ENCODE measurements at regions not wholly inside any gene's neighbourhood (a gene's known extent, or its start where the extent isn't known, plus 50 kb on each side); places are given as distances from the start of the nearest gene placed in this dataset.

DNA sequence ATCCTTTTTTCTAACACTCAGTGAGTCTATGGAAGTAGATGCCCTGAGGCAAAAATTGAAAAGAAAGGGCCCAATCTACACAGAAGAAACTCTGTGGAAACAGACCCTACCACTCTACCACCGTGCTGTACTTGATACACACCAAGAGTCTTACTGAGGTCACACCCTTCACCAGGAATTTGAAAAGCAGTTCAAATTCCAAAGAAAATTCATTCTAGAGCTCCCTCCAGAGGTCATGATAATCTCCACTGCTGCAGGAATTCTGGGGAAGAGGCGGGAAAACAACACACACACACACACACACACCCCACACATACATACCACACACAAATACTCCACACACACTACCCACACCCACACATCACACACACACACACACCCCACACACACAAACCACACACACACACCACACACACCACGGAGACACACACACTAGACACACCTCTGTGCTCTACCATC is 336.8 kb downstream of the HDGFL1 start:
- no peak overlapping the region for H3K27ac Mint-ChIP-seq
- no peak for DNase-seq (ENCODE audit: low spot score)
- no peaks in the 10 kb centered on the region for H3K27me3 Mint-ChIP-seq (ENCODE audit: low read depth)
- H3K36me3 Mint-ChIP-seq (ENCODE audit: low read depth): no peaks in the 10 kb centered on the region
- no peaks in the 10 kb centered on the region for H3K4me1 Mint-ChIP-seq (ENCODE audit: low read depth)
- no peak overlapping the region for H3K4me3 Mint-ChIP-seq
- H3K9me3 Mint-ChIP-seq: no peaks in the 10 kb centered on the region

GRCh38 chr6:22907085-22907484 is 337.7 kb downstream of the HDGFL1 start:
- Mint-ChIP-seq H3K9me3 (no peaks in the 10 kb centered on the region), H3K4me3 (no peak overlapping the region), H3K4me1 (ENCODE audit: low read depth) (no peaks in the 10 kb centered on the region), H3K27me3 (ENCODE audit: low read depth) (no peaks in the 10 kb centered on the region), H3K36me3 (ENCODE audit: low read depth) (no peaks in the 10 kb centered on the region), H3K27ac (no peak overlapping the region)
- DNase-seq (ENCODE audit: low spot score): no peak

DNA sequence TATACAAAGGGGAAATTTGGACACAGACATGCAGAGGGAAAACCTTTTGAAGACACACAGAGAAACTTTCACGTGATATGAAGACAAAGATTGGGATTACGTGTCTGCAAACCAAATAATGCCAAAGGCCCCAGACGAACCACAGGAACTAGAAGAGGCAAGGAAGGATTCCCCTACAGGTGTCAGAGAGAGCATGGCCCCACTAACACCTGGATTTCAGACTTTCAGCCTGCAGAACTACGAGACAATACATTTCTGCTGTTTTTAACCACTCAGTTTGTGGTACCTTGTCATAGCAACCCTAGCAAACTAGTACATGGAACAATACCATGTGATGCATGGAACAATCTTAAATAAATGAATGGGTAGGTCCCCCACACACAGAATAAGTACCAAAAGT is 341.0 kb downstream of the HDGFL1 start:
- Mint-ChIP-seq H3K36me3 (ENCODE audit: low read depth) (no peaks in the 10 kb centered on the region), H3K9me3 (peaks cover 4% of the 10 kb centered on the region), H3K27ac (no peak overlapping the region), H3K4me1 (ENCODE audit: low read depth) (no peaks in the 10 kb centered on the region), H3K27me3 (ENCODE audit: low read depth) (no peaks in the 10 kb centered on the region), H3K4me3 (no peak overlapping the region)
- no peak for DNase-seq (ENCODE audit: low spot score)

DNA sequence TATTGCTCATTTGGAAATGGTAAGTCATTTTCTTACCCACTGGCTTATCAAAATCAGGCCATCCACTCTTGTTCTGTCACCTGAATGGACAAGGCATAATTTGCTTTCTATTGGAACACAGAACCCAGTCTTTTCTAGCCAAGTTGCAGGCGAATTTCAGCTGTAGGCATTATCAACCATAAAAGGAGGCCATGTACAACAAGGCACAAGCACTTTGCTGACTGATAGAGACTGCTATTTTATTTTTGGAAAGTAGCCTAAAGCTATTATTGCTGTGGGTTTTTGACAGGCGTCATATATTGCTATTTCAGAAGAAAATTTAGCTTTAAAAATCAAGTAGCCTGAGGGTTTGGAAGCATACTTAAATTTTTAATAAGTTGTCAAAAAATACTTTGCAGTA is 344.2 kb downstream of the HDGFL1 start:
- peaks cover 4% of the 10 kb centered on the region for H3K9me3 Mint-ChIP-seq
- no peaks in the 10 kb centered on the region for H3K27me3 Mint-ChIP-seq (ENCODE audit: low read depth)
- H3K4me3 Mint-ChIP-seq: no peak overlapping the region
- no peaks in the 10 kb centered on the region for H3K36me3 Mint-ChIP-seq (ENCODE audit: low read depth)
- no peaks in the 10 kb centered on the region for H3K4me1 Mint-ChIP-seq (ENCODE audit: low read depth)
- no peak overlapping the region for H3K27ac Mint-ChIP-seq
- DNase-seq (ENCODE audit: low spot score): no peak

GRCh38 chr6:22917344-22917743 is 348.0 kb downstream of the HDGFL1 start:
- peaks cover 4% of the 10 kb centered on the region for H3K9me3 Mint-ChIP-seq
- no peaks in the 10 kb centered on the region for H3K4me1 Mint-ChIP-seq (ENCODE audit: low read depth)
- no peak overlapping the region for H3K4me3 Mint-ChIP-seq
- H3K27me3 Mint-ChIP-seq (ENCODE audit: low read depth): no peaks in the 10 kb centered on the region
- DNase-seq (ENCODE audit: low spot score): no peak
- H3K27ac Mint-ChIP-seq: no peak overlapping the region
- no peaks in the 10 kb centered on the region for H3K36me3 Mint-ChIP-seq (ENCODE audit: low read depth)

DNA sequence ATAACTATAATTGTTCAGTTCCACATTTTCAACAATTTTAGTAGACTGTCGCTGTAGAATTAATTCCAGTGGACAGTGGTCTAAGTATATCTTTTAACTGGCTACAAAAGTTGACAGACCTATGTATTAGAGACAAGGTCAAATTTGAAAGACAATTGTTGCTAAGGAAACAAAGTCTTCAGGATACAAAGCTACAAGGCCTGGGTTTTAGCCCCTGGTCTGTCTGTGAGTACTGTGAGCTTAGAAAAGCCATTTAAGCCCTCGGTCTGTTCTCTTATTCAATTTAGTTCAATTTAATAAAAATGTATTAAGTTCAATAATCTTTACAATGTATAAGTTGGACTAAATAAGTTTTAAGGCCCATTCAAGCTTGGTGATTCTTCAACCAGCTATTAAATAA is 352.5 kb downstream of the HDGFL1 start:
- Mint-ChIP-seq H3K4me3 (no peak overlapping the region), H3K9me3 (no peaks in the 10 kb centered on the region), H3K27me3 (ENCODE audit: low read depth) (no peaks in the 10 kb centered on the region), H3K27ac (no peak overlapping the region), H3K36me3 (ENCODE audit: low read depth) (no peaks in the 10 kb centered on the region), H3K4me1 (ENCODE audit: low read depth) (no peaks in the 10 kb centered on the region)
- no peak for DNase-seq (ENCODE audit: low spot score)

DNA sequence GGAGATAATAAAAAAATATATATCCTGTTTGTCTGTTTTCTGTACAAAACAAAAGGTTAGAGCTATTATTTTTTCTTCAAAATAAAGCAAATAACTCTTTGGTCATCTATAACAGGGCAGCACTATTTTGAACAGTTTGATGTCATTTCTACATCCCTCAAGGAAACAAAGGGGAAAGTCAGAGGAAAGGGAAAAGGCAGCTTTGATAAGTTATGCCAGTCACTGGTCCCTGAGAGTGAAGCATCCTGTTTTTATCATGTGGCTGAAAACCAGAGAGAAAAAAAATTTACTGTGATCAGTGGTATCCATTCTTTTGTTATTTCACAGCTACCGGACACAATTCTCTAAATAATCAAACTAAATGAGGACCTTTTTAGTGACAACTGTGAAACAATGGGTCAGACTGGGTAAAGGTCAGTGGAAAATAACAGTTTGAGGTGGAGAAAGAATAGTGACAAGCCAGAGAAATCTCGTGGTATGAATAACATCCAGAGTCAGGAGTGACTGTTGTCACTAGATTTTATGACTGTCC is 356.0 kb downstream of the HDGFL1 start:
- Mint-ChIP-seq H3K27me3 (ENCODE audit: low read depth) (no peaks in the 10 kb centered on the region), H3K27ac (no peak overlapping the region), H3K9me3 (no peaks in the 10 kb centered on the region), H3K4me1 (ENCODE audit: low read depth) (peaks cover 3% of the 10 kb centered on the region), H3K4me3 (no peak overlapping the region), H3K36me3 (ENCODE audit: low read depth) (no peaks in the 10 kb centered on the region)
- no peak for DNase-seq (ENCODE audit: low spot score)

- peaks cover 3% of the 10 kb centered on the region for H3K4me1 Mint-ChIP-seq (ENCODE audit: low read depth)
- no peak overlapping the region for H3K4me3 Mint-ChIP-seq
- no peaks in the 10 kb centered on the region for H3K36me3 Mint-ChIP-seq (ENCODE audit: low read depth)
- no peaks in the 10 kb centered on the region for H3K27me3 Mint-ChIP-seq (ENCODE audit: low read depth)
- no peak for DNase-seq (ENCODE audit: low spot score)
- H3K27ac Mint-ChIP-seq: no peak overlapping the region
- no peaks in the 10 kb centered on the region for H3K9me3 Mint-ChIP-seq
Measured at GRCh38 chr6:22925920-22926789, 356.8 kb downstream of the HDGFL1 start.

DNA sequence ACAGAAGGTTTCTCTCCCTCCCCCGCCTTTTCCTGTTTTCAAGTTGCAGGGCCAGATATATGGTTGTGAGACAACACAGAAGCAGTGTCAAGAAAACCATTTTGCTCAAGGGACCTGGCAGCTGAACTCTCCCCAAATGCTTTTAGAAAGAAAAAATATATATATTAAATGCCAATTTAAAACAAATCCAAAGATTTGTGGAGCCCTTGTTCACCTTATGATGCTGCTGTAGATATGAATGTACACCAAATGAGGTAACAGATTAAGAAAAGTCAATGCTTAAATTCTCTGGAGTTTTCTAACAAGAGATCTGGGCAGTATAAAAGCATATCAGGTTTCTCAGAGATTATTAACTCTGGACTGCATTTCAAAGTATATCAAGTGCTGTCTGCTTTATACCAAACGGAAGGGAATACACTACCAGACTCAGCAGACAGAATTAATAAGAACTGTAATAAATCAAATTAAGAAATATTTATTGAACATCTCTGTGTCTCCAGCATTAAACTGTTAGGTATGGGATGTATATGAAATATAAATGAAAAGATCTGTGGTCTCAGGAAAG is 357.5 kb downstream of the HDGFL1 start:
- DNase-seq (ENCODE audit: low spot score): no peak
- H3K4me1 Mint-ChIP-seq (ENCODE audit: low read depth): peaks cover 3% of the 10 kb centered on the region
- no peaks in the 10 kb centered on the region for H3K36me3 Mint-ChIP-seq (ENCODE audit: low read depth)
- H3K9me3 Mint-ChIP-seq: no peaks in the 10 kb centered on the region
- no peak overlapping the region for H3K4me3 Mint-ChIP-seq
- no peaks in the 10 kb centered on the region for H3K27me3 Mint-ChIP-seq (ENCODE audit: low read depth)
- H3K27ac Mint-ChIP-seq: no peak overlapping the region

- Mint-ChIP-seq H3K27me3 (ENCODE audit: low read depth) (no peaks in the 10 kb centered on the region), H3K36me3 (ENCODE audit: low read depth) (no peaks in the 10 kb centered on the region), H3K4me3 (no peak overlapping the region), H3K9me3 (no peaks in the 10 kb centered on the region), H3K27ac (no peak overlapping the region), H3K4me1 (ENCODE audit: low read depth) (peaks cover 3% of the 10 kb centered on the region)
- DNase-seq (ENCODE audit: low spot score): no peak
Measured at GRCh38 chr6:22928775-22929174, 359.4 kb downstream of the HDGFL1 start.

- H3K27me3 Mint-ChIP-seq (ENCODE audit: low read depth): no peaks in the 10 kb centered on the region
- no peak overlapping the region for H3K27ac Mint-ChIP-seq
- H3K4me3 Mint-ChIP-seq: no peak overlapping the region
- H3K4me1 Mint-ChIP-seq (ENCODE audit: low read depth): peaks cover 3% of the 10 kb centered on the region
- no peak for DNase-seq (ENCODE audit: low spot score)
- H3K9me3 Mint-ChIP-seq: no peaks in the 10 kb centered on the region
- no peaks in the 10 kb centered on the region for H3K36me3 Mint-ChIP-seq (ENCODE audit: low read depth)
Measured at GRCh38 chr6:22929311-22929985, 360.1 kb downstream of the HDGFL1 start.

DNA sequence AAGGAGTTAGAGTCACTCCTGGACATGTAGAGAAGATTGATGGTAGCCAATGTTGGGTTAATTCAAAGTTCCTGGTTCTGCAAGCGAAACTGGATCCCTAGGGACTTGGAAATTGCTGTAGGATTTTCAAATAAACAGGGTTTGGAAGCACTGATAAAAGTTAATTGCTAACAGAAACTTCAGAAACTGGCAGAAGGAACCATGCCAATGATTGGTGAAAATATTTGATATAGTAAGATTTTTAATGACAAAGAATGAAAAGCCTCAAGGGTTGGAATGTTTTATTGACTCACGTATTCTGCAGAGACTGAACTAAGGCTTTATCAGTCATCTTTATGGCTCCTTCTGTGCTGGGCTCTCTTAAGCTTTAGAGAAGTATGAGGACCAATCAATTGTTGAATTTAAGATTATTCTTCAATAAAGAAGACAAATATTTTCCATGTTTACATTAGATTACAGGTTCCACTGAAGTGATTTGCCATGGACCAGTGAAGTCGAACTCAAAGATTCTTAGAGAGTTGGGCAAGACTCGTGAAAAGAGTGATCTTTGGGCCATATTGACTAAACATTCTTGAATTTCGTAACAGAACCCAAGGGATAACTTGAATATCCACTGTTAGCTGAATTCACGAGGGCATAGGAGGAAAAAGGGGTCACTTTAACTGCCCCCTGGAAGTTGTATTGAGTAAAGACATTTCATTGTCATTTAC is 371.4 kb downstream of the HDGFL1 start:
- no peak for DNase-seq (ENCODE audit: low spot score)
- H3K4me3 Mint-ChIP-seq: no peak overlapping the region
- no peaks in the 10 kb centered on the region for H3K27me3 Mint-ChIP-seq (ENCODE audit: low read depth)
- H3K9me3 Mint-ChIP-seq: no peaks in the 10 kb centered on the region
- no peak overlapping the region for H3K27ac Mint-ChIP-seq
- no peaks in the 10 kb centered on the region for H3K4me1 Mint-ChIP-seq (ENCODE audit: low read depth)
- no peaks in the 10 kb centered on the region for H3K36me3 Mint-ChIP-seq (ENCODE audit: low read depth)

GRCh38 chr6:22942403-22942802 is 373.0 kb downstream of the HDGFL1 start:
- no peaks in the 10 kb centered on the region for H3K36me3 Mint-ChIP-seq (ENCODE audit: low read depth)
- H3K27ac Mint-ChIP-seq: no peak overlapping the region
- H3K9me3 Mint-ChIP-seq: no peaks in the 10 kb centered on the region
- H3K4me3 Mint-ChIP-seq: no peak overlapping the region
- DNase-seq (ENCODE audit: low spot score): no peak
- no peaks in the 10 kb centered on the region for H3K4me1 Mint-ChIP-seq (ENCODE audit: low read depth)
- no peaks in the 10 kb centered on the region for H3K27me3 Mint-ChIP-seq (ENCODE audit: low read depth)

GRCh38 chr6:22943327-22943726 is 374.0 kb downstream of the HDGFL1 start:
- H3K9me3 Mint-ChIP-seq: no peaks in the 10 kb centered on the region
- no peak overlapping the region for H3K27ac Mint-ChIP-seq
- H3K4me3 Mint-ChIP-seq: no peak overlapping the region
- DNase-seq (ENCODE audit: low spot score): no peak
- no peaks in the 10 kb centered on the region for H3K4me1 Mint-ChIP-seq (ENCODE audit: low read depth)
- H3K27me3 Mint-ChIP-seq (ENCODE audit: low read depth): no peaks in the 10 kb centered on the region
- no peaks in the 10 kb centered on the region for H3K36me3 Mint-ChIP-seq (ENCODE audit: low read depth)

Data from T-helper 2 cell treated with Interferon-gamma antibody and Interleukin-4, amounts not matched to agents 5 μg/mL and 100 μg/mL, for 36 hours (primary cell).